ENCODE measurements at regions not wholly inside any gene's neighbourhood (a gene's known extent, or its start where the extent isn't known, plus 50 kb on each side); places are given as distances from the start of the nearest gene placed in this dataset.

- no peak for DNase-seq (ENCODE audit: low read depth, low spot score)
- no peaks in the 10 kb centered on the region for H3K79me2 ChIP-seq (ENCODE audit: control insufficient read depth, insufficient read depth, low read length)
- ChIA-PET POLR2A (no interaction called here), SMC1A (ENCODE audit: uncharacterized antibody, unreplicated experiment) (no interaction called here), CTCF (no interaction called here), RAD21 (ENCODE audit: unreplicated experiment) (no interaction called here)
- no peak for FAIRE-seq
- H3K9ac ChIP-seq (ENCODE audit: control insufficient read depth, insufficient read depth, low read length) = no peak overlapping the region
- ATAC-seq = peak; percentile 74
- no peak overlapping the region for H3K4me3 ChIP-seq
- no peak overlapping the region for H3K4me2 ChIP-seq (ENCODE audit: control insufficient read depth, insufficient read depth)
- H4K20me1 ChIP-seq (ENCODE audit: control insufficient read depth, insufficient read depth) = no peaks in the 10 kb centered on the region
- TF ChIP-seq SPI1 (IDR thresholded peaks at IDR 0.05; ENCODE audit: borderline replicate concordance, insufficient read depth, low read depth, low read length) = peak; percentile 54; the same call in 1 of the 2 replicates
- TF ChIP-seq SREBF1 (IDR thresholded peaks at IDR 0.05; ENCODE audit: low read length) = no peak
- WGBS (ENCODE audit: insufficient coverage, insufficient replicate concordance, low lambda C conversion rate, missing lambda C conversion rate) = 0% methylated on average over 3 of the region's 3 CpGs
- no peaks in the 10 kb centered on the region for H3K4me1 ChIP-seq (ENCODE audit: control insufficient read depth, insufficient read depth, low read length)
- no TSS peak for BruUV-seq (replicated peaks)
- in situ Hi-C loops (cut with MboI) (no loop called here), intact Hi-C loops (cut with micrococcal nuclease; ENCODE audit: unreplicated experiment) (no loop called here)
- H3K27me3 ChIP-seq (replicated peaks in 1 of 2; ENCODE audit: control insufficient read depth in 2 of 2, insufficient read depth in 2 of 2, low read length in 1 of 2) = no peaks in the 10 kb centered on the region; a peak in 1 of 4 replicates
- no peaks in the 10 kb centered on the region for H3K36me3 ChIP-seq (ENCODE audit: control insufficient read depth in 2 of 2, insufficient read depth in 2 of 2, low read length in 1 of 2)
- H3K27ac ChIP-seq (ENCODE audit: control insufficient read depth, insufficient read depth) = no peak overlapping the region
- no peak overlapping the region for H2AFZ ChIP-seq (ENCODE audit: control insufficient read depth, low read depth, low read length)
- H3K9me3 ChIP-seq (replicated peaks; ENCODE audit: control insufficient read depth, insufficient read depth, low read length) = no peaks in the 10 kb centered on the region; the same call in 2 of the 3 replicates
These were observed 119.8 kb downstream of the LRATD1 start for GRCh38 chr2:14752295-14752694.

DNA sequence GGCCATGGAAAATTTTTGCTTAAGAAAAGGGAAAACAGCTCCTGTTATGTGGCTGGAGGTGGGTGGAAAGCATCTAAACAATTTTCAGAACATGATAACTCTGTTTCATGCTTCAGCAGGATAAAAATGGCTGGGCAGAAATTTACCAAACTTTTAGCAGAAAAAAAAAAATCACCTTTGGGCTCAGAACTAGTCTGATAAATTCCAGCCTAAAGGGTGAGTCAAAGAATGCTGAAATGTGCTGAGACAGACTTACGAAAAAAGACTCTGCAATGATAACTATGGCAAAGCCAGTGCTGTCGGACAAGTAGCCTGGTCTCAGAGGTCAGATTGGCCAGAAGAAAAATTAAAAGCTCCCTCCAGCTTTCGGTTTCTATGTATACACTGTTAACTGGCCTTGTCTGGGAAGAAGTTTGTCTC lies 123.6 kb downstream of the LRATD1 start:
- FAIRE-seq (no peak), ATAC-seq (no peak), DNase-seq (ENCODE audit: low read depth, low spot score) (no peak)
- Histone ChIP-seq H3K27ac (ENCODE audit: control insufficient read depth, insufficient read depth) (no peak overlapping the region), H4K20me1 (ENCODE audit: control insufficient read depth, insufficient read depth) (no peaks in the 10 kb centered on the region), H3K27me3 (replicated peaks in 1 of 2; ENCODE audit: control insufficient read depth in 2 of 2, insufficient read depth in 2 of 2, low read length in 1 of 2) (no peaks in the 10 kb centered on the region; a peak in 1 of 4 replicates), H3K4me3 (no peak overlapping the region), H2AFZ (ENCODE audit: control insufficient read depth, low read depth, low read length) (no peak overlapping the region), H3K4me1 (ENCODE audit: control insufficient read depth, insufficient read depth, low read length) (no peaks in the 10 kb centered on the region), H3K79me2 (ENCODE audit: control insufficient read depth, insufficient read depth, low read length) (no peaks in the 10 kb centered on the region), H3K36me3 (ENCODE audit: control insufficient read depth in 2 of 2, insufficient read depth in 2 of 2, low read length in 1 of 2) (no peaks in the 10 kb centered on the region), H3K9ac (ENCODE audit: control insufficient read depth, insufficient read depth, low read length) (no peak overlapping the region), H3K4me2 (ENCODE audit: control insufficient read depth, insufficient read depth) (no peak overlapping the region), H3K9me3 (replicated peaks; ENCODE audit: control insufficient read depth, insufficient read depth, low read length) (no peaks in the 10 kb centered on the region)
- TF ChIP-seq REST (IDR thresholded peaks at IDR 0.05; ENCODE audit: low read depth, low read length) (no peak), ZNF217 (IDR thresholded peaks at IDR 0.05) (no peak), JUNB (IDR thresholded peaks at IDR 0.05) (no peak), STAT1 (conservative IDR thresholded peaks at IDR 0.05) (no peak), RELA (IDR thresholded peaks at IDR 0.05; ENCODE audit: borderline replicate concordance, partially characterized antibody) (no peak), SPI1 (IDR thresholded peaks at IDR 0.05; ENCODE audit: borderline replicate concordance, insufficient read depth, low read depth, low read length) (no peak), ASH2L (IDR thresholded peaks at IDR 0.05; ENCODE audit: borderline replicate concordance, low read depth) (no peak), RAD51 (IDR thresholded peaks at IDR 0.05) (no peak), SIX5 (IDR thresholded peaks at IDR 0.05; ENCODE audit: low read depth, low read length, severe bottlenecking) (no peak)
- TF ChIP-seq, protein P1, sequence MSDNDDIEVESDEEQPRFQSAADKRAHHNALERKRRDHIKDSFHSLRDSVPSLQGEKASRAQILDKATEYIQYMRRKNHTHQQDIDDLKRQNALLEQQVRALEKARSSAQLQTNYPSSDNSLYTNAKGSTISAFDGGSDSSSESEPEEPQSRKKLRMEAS (IDR thresholded peaks at IDR 0.05; ENCODE audit: low read depth, low read length) = no peak
- RAD21 ChIA-PET (ENCODE audit: unreplicated experiment) = no interaction called here
- 0% methylated on average over 3 of the region's 3 CpGs for WGBS (ENCODE audit: insufficient coverage, insufficient replicate concordance, low lambda C conversion rate, missing lambda C conversion rate)
- SMC1A ChIA-PET (ENCODE audit: uncharacterized antibody, unreplicated experiment) = no interaction called here
- BruUV-seq (replicated peaks) = no TSS peak
- in situ Hi-C loops (cut with MboI) = no loop called here
- CTCF ChIA-PET = no interaction called here
- POLR2A ChIA-PET = no interaction called here
- intact Hi-C loops (cut with micrococcal nuclease; ENCODE audit: unreplicated experiment) = no loop called here

Measured in GM12878 (cell line).